Activated gamma-delta T cell treated with Interleukin-2 at 50 U/mL for 16 hours (primary cell): ENCODE measurements at regions not wholly inside any gene's neighbourhood (a gene's known extent, or its start where the extent isn't known, plus 50 kb on each side); places are given as distances from the start of the nearest gene placed in this dataset.
"Not testable (repeated sequence)": the region's sequence is repeated elsewhere in the genome, so short reads cannot be mapped to it uniquely, and the experiment has no call there.

ENCODE experiments used
- DNase-seq: peaks from one replicate; pipeline ENCODE4 v3.0.0-alpha.2; 2020

DNA sequence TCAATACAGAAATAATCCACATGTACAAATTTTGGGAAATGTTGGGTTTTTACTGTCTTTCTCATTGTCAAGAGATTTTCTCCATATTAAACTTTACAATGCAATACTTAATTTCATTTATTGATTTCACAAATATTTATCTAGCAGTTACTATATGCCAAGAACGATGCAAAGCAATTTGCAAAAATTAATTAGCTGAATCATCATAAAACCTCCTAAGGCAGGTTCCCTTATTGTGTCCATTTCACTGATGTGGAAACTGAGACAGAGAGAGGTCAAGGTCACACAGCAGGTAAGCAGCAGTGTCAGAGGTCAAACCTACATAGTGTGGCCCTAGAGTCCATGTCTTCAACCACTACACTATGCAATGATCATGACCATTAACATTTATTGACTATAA lies 286.8 kb upstream of the AUTS2 start:
- no peak for DNase-seq

DNA sequence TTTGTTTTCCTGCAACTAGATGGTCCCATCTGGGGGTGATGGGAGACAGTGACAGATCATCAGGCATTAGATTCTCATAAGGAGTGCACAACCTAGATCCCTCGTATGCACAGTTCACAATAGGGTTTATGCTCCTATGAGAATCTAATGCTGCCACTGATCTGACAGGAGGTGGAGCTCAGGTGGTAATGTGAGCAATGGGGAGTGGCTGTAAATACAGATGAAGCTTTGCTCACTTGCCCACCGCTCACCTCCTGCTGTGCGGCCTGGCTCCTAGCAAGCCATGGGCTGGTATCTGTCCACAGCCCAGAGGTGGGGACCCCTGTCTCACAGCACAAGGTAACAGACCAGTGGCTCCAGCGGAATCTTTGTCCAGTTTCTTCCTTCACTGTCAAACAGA lies 284.4 kb upstream of the AUTS2 start:
- DNase-seq: not testable (repeated sequence)

- DNase-seq: no peak
Observed at GRCh38 chr7:69318794-69319193, 279.5 kb upstream of the AUTS2 start.

- no peak for DNase-seq
Observed at GRCh38 chr7:69328516-69328915, 269.8 kb upstream of the AUTS2 start.

GRCh38 chr7:69334701-69335100 lies 263.6 kb upstream of the AUTS2 start:
- DNase-seq: no peak

DNA sequence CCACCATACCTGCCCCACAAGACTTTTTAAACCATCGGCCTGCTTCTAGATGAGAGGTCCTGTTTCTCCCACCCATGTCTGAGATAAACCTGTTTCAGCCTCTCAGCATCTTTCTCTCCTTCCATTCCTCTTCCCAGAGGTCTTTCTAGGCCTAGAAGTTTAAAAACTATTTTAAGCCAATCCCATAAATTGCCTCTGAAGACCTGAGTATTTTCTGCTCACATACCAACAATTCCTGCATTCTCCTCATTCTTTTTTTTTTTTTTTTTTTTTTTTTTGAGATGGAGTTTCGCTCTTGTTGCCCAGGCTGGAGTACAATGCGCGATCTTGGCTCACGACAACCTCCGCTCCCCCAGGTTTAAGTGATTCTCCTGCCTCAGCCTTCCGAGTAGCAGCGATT lies 262.9 kb upstream of the AUTS2 start:
- DNase-seq: no peak

- no peak for DNase-seq
Observed at GRCh38 chr7:69336976-69337375, 261.3 kb upstream of the AUTS2 start.

GRCh38 chr7:69338144-69338543 lies 260.1 kb upstream of the AUTS2 start:
- DNase-seq: no peak

GRCh38 chr7:69341288-69341687 lies 257.0 kb upstream of the AUTS2 start:
- no peak for DNase-seq

- DNase-seq: no peak
Observed at GRCh38 chr7:69342154-69342884, 256.0 kb upstream of the AUTS2 start.

DNA sequence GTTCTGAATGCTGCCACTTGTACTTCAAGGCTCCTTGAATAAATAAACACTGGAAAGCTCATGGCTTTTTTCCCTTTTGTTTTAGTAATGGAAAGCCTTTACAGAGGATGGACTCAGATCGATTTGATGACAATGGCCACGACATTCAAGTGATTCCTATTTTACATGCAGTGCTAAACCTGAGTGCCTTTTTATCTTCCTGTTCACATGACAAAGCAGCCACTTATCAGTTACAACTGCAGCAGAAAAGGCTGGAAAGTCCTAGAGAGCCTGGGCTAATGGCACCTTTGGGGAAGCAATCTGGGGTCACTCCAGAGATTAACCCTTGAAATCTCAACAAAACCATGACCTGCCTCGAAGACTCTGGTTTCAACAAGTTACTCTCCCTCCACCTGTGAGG lies 249.0 kb upstream of the AUTS2 start:
- DNase-seq: no peak

GRCh38 chr7:69358163-69358821 lies 240.0 kb upstream of the AUTS2 start:
- no peak for DNase-seq

- no peak for DNase-seq
Observed at GRCh38 chr7:69359003-69359700, 239.1 kb upstream of the AUTS2 start.

DNA sequence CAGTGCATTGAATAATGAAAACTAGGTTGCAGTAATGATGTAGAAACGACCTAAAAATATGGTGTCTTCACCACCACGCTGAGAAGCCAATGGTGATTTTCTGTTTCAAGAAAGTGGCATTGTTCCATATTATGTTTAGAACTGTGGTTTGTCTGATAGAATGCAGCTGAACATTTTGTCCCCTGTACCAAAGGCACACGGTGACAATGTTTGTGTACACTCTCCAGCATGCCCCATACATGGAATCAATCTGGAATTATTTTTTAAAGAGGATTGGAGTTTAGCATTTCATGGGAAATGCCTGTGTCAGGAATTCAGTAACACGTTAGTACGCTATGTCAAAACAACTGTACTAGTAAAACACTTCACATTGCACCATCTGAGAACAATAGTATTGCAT lies 237.4 kb upstream of the AUTS2 start:
- no peak for DNase-seq

DNA sequence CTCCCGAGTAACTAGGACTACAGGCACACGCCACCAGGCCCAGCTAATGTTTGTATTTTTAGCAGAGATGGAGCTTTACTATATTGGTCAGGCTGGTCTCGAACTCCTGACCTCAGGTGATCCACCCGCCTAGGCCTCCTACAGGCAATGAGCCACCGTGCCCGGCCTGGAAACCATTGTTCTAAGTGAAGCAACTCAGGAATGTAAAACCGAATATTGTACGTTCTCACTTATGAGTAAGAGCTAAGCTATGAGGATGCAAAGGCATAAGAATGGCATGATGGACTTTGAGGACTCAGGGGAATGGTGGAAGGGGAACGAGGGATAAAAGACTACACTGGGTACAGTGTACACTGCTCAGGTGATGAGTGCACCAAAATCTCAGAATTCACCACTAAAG lies 235.1 kb upstream of the AUTS2 start:
- DNase-seq: no peak

DNA sequence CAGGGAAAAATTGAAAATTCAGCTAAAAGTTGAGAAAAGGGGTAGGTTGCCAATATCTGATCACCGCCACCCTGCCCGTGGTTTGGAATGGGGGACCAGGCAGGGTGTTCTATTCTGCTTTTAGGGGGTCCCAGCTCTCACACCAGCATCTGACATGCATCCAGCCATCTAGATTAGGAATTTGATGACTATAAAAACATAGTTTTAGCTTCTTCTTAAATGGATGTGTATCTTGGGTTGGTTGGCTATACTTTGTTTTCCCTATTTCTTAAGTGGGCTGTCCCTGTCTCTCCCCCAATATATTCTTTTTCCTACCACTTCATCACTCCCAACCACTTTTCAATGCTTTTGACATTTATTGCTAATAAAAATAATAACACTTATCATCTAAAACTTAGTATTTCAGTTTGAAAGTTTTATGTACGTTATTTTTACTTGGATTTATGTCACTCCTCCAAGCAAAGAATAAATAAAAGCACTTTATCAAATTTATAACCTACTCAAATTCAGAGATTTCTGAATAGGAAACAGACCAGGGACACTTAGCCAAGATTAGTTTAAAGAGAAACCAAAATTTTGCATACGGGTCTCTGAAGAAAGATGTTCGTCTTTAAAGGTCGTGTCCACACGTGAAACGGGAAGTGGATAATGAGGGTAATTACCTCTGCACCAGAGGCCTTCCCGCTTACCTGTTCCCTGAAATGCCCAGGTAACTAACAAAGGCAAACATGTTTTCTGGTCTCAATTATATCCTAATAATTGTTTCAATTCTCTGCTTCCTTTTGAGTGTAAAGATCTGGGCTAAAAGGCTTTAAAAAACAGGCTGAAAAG lies 233.2 kb upstream of the AUTS2 start:
- no peak for DNase-seq

DNA sequence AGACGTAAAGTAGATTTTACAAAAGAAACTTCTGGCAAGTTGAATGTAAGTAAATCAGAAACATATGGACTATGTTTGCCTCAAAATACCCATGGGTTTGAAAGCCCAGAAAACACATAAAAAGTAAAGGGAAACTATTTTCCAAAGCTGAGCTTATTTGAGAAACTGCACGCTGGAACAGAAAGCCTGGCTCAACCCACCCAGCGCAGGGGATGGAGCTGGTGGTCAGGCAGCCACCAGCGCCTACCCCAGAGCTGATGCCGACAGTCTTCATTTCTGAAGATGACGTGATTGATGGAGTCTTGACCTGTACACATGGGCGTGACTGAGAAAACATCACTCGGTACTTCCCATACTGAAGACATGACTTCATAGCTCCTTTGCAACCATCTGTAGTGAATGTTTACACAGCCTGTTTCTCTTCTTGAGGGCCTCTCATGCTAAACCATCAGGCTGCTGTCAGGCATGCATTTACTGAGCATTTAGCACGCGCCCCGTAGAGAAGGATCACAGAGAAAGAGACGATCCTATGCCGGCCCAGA lies 232.6 kb upstream of the AUTS2 start:
- DNase-seq: no peak

DNA sequence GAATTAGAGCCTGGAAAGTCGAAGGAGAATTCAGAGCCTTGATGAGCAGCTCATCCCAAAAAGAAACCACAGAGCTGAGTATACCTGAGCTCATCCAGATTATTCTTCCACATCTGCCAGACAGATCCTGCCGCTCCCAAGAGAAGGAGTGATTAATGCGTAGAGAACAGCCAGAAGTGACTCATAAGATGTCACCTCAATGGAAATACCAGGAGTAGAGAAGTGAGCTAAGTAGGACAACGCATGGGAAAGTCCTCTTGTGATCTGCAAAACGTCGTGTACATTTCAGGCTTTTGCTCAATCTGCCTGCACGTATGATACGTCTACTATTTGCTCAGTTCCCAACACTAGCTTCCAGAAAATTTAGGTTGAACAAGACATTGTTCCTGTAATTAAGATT lies 230.5 kb upstream of the AUTS2 start:
- no peak for DNase-seq

DNA sequence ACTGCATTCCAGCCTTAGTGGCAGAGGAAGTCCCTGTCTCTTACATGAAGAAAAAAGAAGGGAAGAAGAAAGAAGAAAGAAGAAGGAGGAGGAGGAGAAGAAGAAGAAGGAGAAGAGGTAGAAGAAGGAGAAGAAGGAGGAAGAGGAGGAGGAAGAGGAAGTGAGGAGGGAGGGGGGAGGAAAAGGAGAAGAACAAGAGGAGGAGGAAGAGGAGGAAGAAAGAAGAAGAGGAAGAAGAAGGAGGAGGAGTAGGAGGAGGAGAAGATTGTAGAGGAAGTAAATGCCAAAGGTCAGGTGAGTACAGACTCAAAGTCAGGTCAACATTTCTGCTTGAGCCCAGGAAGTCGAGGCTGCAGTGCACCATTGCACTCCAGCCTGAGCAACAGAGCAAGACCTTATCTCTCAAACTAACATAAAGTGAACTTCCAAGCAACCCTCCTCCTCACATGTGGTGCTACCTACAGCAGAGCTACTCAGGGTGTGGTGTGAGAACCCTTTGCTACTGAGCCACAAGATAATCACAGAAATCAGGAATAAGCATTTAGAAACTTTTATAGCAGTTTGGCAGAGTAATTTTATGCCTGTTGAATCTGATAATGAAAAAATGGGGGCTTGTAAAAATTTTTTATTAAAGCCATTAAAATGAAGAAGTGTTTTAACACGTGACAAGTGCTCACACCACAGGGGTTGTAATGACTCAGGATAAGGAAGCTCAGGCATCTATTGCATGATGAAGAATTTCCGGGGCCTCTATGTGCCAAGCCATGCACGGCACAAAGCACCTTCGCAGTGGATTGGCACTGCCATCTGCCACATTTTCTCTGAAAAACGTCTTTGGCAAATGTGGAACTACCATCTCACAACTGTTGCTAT lies 224.9 kb upstream of the AUTS2 start:
- no peak for DNase-seq

GRCh38 chr7:69374044-69374425 lies 224.2 kb upstream of the AUTS2 start:
- DNase-seq: no peak

DNA sequence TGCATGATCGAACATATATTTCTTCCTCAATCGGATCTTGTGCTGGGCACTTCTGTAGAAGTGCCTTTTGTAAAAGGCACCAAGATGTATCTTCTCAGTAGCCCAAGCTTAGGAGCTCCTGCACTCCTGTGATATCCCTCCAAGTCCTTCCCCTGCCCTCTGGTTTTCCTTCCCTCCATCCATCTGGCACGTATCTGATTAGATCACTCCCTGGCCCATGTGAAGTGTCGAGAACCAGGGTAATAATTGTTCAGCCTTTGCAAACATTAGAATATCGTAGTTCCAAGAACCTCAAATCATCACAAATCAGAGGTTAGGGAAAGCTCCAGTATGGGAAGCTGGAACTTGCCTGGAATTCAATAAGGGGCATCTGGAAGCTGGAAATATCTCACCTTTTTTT lies 221.1 kb upstream of the AUTS2 start:
- DNase-seq: no peak
